IMR-90 (cell line): ENCODE measurements at regions not wholly inside any gene's neighbourhood (a gene's known extent, or its start where the extent isn't known, plus 50 kb on each side); places are given as distances from the start of the nearest gene placed in this dataset.
A peak's percentile ranks its signal among the peaks of the same experiment; 100 is the strongest.

Experiments
- ATAC-seq: fragments of 200-7000 bp; cut with Tn5 transposase; 2 replicates; pipeline ENCODE4 v1.9.1; 2020; ENCODE audit warnings: low read depth, mild to moderate bottlenecking, moderate library complexity
- BruUV-seq: library from RNA; stranded (reverse); fragments of 400-500 nt; replicated peaks from 2 replicates; lab custom pipeline; 2021; lab: Mats Ljungman, UMichigan
- CTCF ChIA-PET: fragments of 300-600 bp; formaldehyde crosslinking; extraction: SDS; loops from one replicate; lab custom pipeline; 2021; ENCODE audit warnings: antibody characterized with exemption; lab: Yijun Ruan, JAX
- POLR2A ChIA-PET: fragments of 300-600 bp; sonication (Branson Sonifier 250); formaldehyde crosslinking; loops from one replicate; lab custom pipeline; 2022; ENCODE audit warnings: antibody characterized with exemption; ENCODE audit not compliant: unreplicated experiment; lab: Charles Lee
- DNase-seq: peaks from one replicate; pipeline ENCODE4 v3.0.0; 2013
- H2AFZ ChIP-seq: replicated peaks from 2 replicates; pipeline ENCODE3; 2013; ENCODE audit warnings: low read length, mild to moderate bottlenecking; ENCODE audit not compliant: poor library complexity
- H2AK5ac ChIP-seq: 2 replicates; pipeline ENCODE4 v1.6.1; 2013; ENCODE audit warnings: low read depth, low read length, inconsistent platforms
- H2AK9ac ChIP-seq: replicated peaks from 2 replicates; pipeline ENCODE3; 2013; ENCODE audit warnings: mild to moderate bottlenecking, low read depth, low read length, moderate library complexity; ENCODE audit not compliant: poor library complexity
- H2BK120ac ChIP-seq: 2 replicates; pipeline ENCODE4 v1.6.1; 2013; ENCODE audit warnings: low read depth, low read length, inconsistent platforms
- H2BK15ac ChIP-seq: 3 replicates; pipeline ENCODE4 v1.6.1; 2013; ENCODE audit warnings: low read depth, low read length, inconsistent platforms
- H2BK20ac ChIP-seq: 2 replicates; pipeline ENCODE4 v1.6.1; 2013; ENCODE audit warnings: low read depth, mild to moderate bottlenecking, inconsistent platforms, low read length, moderate library complexity
- H2BK5ac ChIP-seq: 2 replicates; pipeline ENCODE4 v1.6.1; 2013; ENCODE audit warnings: mild to moderate bottlenecking, low read depth, low read length, inconsistent platforms; ENCODE audit not compliant: poor library complexity, severe bottlenecking
- H3K14ac ChIP-seq: replicated peaks from 2 replicates; pipeline ENCODE4 v1.6.1; 2013; ENCODE audit warnings: low read depth, low read length, inconsistent platforms
- H3K18ac ChIP-seq: 2 replicates; pipeline ENCODE4 v1.6.1; 2013; ENCODE audit warnings: low read depth, low read length, control low read depth
- H3K23ac ChIP-seq: 2 replicates; pipeline ENCODE4 v1.6.1; 2013; ENCODE audit warnings: low read depth, low read length, inconsistent platforms
- H3K27ac ChIP-seq: 2 replicates; pipeline ENCODE4 v1.5.1; 2013; ENCODE audit warnings: mild to moderate bottlenecking, control low read depth, low read length; ENCODE audit not compliant: insufficient read depth
- H3K27me3 ChIP-seq: 2 replicates; pipeline ENCODE4 v1.6.1; 2013; ENCODE audit warnings: low read length; ENCODE audit not compliant: control insufficient read depth, insufficient read depth
- H3K36me3 ChIP-seq: 2 replicates; pipeline ENCODE4 v1.6.1; 2013; ENCODE audit warnings: low read length, mixed read lengths; ENCODE audit not compliant: control insufficient read depth, insufficient read depth
- H3K4ac ChIP-seq: 2 replicates; pipeline ENCODE4 v1.6.1; 2013; ENCODE audit warnings: low read depth, low read length, inconsistent platforms
- H3K4me1 ChIP-seq: 2 replicates; pipeline ENCODE4 v1.6.1; 2013; ENCODE audit warnings: low read length, mixed read lengths; ENCODE audit not compliant: control insufficient read depth, insufficient read depth
- H3K4me2 ChIP-seq: 2 replicates; pipeline ENCODE4 v1.6.1; 2013; ENCODE audit warnings: low read depth, mild to moderate bottlenecking, control low read depth, low read length, moderate library complexity
- H3K4me3 ChIP-seq: 2 replicates; pipeline ENCODE4 v1.5.1; 2013; ENCODE audit warnings: low read depth, mild to moderate bottlenecking, control low read depth, low read length, moderate library complexity; ENCODE audit not compliant: insufficient read depth
- H3K56ac ChIP-seq: 2 replicates; pipeline ENCODE4 v1.6.1; 2013; ENCODE audit warnings: low read length, inconsistent platforms; ENCODE audit not compliant: insufficient read depth; ENCODE audit errors: extremely low read depth
- H3K79me1 ChIP-seq, 2 experiments: 2 replicates each; pipeline ENCODE4 v1.6.1; 2013; ENCODE audit warnings: low read length in 2 of 2, inconsistent platforms in 1 of 2, low read depth in 1 of 2
- H3K9ac ChIP-seq: 2 replicates; pipeline ENCODE4 v1.6.1; 2013; ENCODE audit warnings: low read depth, low read length, control low read depth
- H3K9me1 ChIP-seq: 2 replicates; pipeline ENCODE4 v1.6.1; 2013; ENCODE audit warnings: low read length, inconsistent platforms; ENCODE audit not compliant: insufficient read depth
- H3K9me3 ChIP-seq: 2 replicates; pipeline ENCODE4 v1.6.1; 2013; ENCODE audit warnings: low read length; ENCODE audit not compliant: control insufficient read depth, insufficient read depth
- H4K20me1 ChIP-seq: 2 replicates; pipeline ENCODE4 v1.6.1; 2013; ENCODE audit warnings: low read length, inconsistent platforms; ENCODE audit not compliant: insufficient read depth
- H4K5ac ChIP-seq: 2 replicates; pipeline ENCODE4 v1.6.1; 2013; ENCODE audit warnings: mild to moderate bottlenecking, low read depth, low read length, control low read depth
- H4K8ac ChIP-seq, 2 experiments: 2 replicates each; pipeline ENCODE4 v1.6.1; 2013; ENCODE audit warnings: low read depth in 2 of 2, low read length in 2 of 2, control low read depth in 1 of 2, inconsistent platforms in 1 of 2
- H4K91ac ChIP-seq: 2 replicates; pipeline ENCODE4 v1.6.1; 2013; ENCODE audit warnings: low read depth, low read length, inconsistent platforms; ENCODE audit not compliant: insufficient read depth
- BHLHE40 ChIP-seq: fragments of 150-350 bp; IDR thresholded peaks from 2 replicates; pipeline ENCODE4 v1.6.1; 2016; ENCODE audit warnings: mild to moderate bottlenecking, low read depth, low read length
- CEBPB ChIP-seq: IDR thresholded peaks from 2 replicates; pipeline ENCODE4 v1.6.1; 2012; ENCODE audit warnings: low read depth, low read length, improper control_type of control experiment
- FOS ChIP-seq: fragments of 150-350 bp; IDR thresholded peaks from 2 replicates; pipeline ENCODE4 v1.6.1; 2016; ENCODE audit warnings: low read depth, low read length
- RFX5 ChIP-seq: IDR thresholded peaks from 2 replicates; pipeline ENCODE4 v1.8.0; 2012; ENCODE audit warnings: low read depth, mild to moderate bottlenecking, low read length, moderate library complexity
- WGBS, 2 experiments: methylation state at CpG; one replicate each; pipeline versions ENCODE4 v1.1.5 to v1.1.7; 2013; ENCODE audit warnings: missing lambda C conversion rate in 2 of 2; ENCODE audit not compliant: insufficient read length in 1 of 2; ENCODE audit errors: extremely low coverage in 2 of 2; 5-methylcytosine and 5-hydroxymethylcytosine counted together
- dilution Hi-C: fragments of 300-500 bp; cut with HindIII; formaldehyde crosslinking; loops from one replicate; pipeline ENCODE4 v1.14.3; 2018; ENCODE audit warnings: low sequenced_read_pairs; ENCODE audit not compliant: unreplicated experiment
- in situ Hi-C: fragments of 300-500 bp; cut with MboI; formaldehyde crosslinking; loops from 3 replicates; pipeline ENCODE4 v1.14.3; 2019; ENCODE audit warnings: low sequenced_read_pairs, inconsistent platforms, mixed read lengths
- intact Hi-C: fragments of 100-400 bp; cut with micrococcal nuclease; formaldehyde crosslinking; loops from 2 replicates; pipeline ENCODE4 v1.10.0; 2022

DNA sequence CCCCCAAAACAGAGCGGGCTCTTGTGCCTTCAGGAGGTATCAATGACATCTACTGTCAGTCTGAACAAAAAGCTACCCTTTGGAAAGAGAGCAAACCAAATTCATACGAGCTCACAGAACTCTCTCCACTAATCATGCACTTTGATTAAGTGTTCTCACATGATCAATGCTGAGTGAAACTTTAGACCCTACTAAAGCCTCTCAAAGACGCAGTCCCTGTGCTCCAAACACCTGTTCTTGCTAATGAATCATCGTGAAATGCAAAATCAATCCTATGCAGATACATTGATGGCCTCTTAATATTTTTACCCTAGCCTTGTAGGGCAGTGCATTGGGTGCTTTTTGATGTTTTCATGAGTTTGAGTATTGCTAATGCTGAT is 113.4 kb downstream of the ZBTB18 start:
- no TSS peak for BruUV-seq
- peak overlapping the region; percentile 79 for H2AFZ ChIP-seq
- CTCF ChIA-PET, result interaction anchor here (0.6 to 1.1 kb wide), 3 partner anchors 33 to 948 kb away, joined by 3 to 5 read pairs (median 3); no protein-coding TSS in a partner anchor

More for the DNA sequence above, 113.4 kb downstream of the ZBTB18 start:
- no peak for ATAC-seq
- H2BK120ac ChIP-seq, result peak overlapping the region; percentile 98
- TF ChIP-seq CEBPB, result no peak
- TF ChIP-seq BHLHE40, result no peak
- no peak for TF ChIP-seq RFX5
- no peak for TF ChIP-seq FOS
- no peaks in the 10 kb centered on the region for H3K27me3 ChIP-seq
- peak overlapping the region; percentile 93 for H2BK5ac ChIP-seq
- H3K9ac ChIP-seq, result no peak overlapping the region
- no peaks in the 10 kb centered on the region for H3K79me1 ChIP-seq
- H2AK5ac ChIP-seq, result peak overlapping the region; percentile 92
- H4K5ac ChIP-seq, result peak overlapping the region; percentile 31
- peak overlapping the region; percentile 91 for H4K91ac ChIP-seq
- peak overlapping the region; percentile 71 for H3K56ac ChIP-seq
- H3K4me2 ChIP-seq, result peak overlapping the region; percentile 77
- H2BK20ac ChIP-seq, result peak overlapping the region; percentile 97
- H3K4ac ChIP-seq, result peak overlapping the region; percentile 94
- H2BK15ac ChIP-seq, result peak overlapping the region; percentile 65; the same call in 2 of the 3 replicates
- H4K8ac ChIP-seq, result peak overlapping the region; percentile 23 to 96
- POLR2A ChIA-PET, result no interaction called here
- in situ Hi-C loops (no loop called here), intact Hi-C loops (no loop called here), dilution Hi-C loops (no loop called here)
- peaks cover 21% of the 10 kb centered on the region; the same call in 1 of the 2 replicates for H3K9me1 ChIP-seq
- no peaks in the 10 kb centered on the region for H3K36me3 ChIP-seq
- H4K20me1 ChIP-seq, result no peaks in the 10 kb centered on the region
- WGBS, 2 experiments, result no CpG with 5 or more reads among the region's 4 CpGs
- H3K18ac ChIP-seq, result peak overlapping the region; percentile 40
- H2AK9ac ChIP-seq, result peak overlapping the region; percentile 53
- H3K9me3 ChIP-seq, result no peaks in the 10 kb centered on the region
- DNase-seq, result no peak
- H3K4me3 ChIP-seq, result no peak overlapping the region
- H3K27ac ChIP-seq, result peak overlapping the region; percentile 88
- peak overlapping the region; percentile 73 for H3K14ac ChIP-seq
- H3K4me1 ChIP-seq, result peaks cover 18% of the 10 kb centered on the region
- peak overlapping the region; percentile 65 for H3K23ac ChIP-seq
